Hepatocyte (in vitro differentiated cells): ENCODE measurements at regions not wholly inside any gene's neighbourhood (a gene's known extent, or its start where the extent isn't known, plus 50 kb on each side); places are given as distances from the start of the nearest gene placed in this dataset.

ENCODE experiments used
- DNase-seq: peaks from one replicate; pipeline ENCODE4 v3.0.0-alpha.2; 2016; ENCODE audit warnings: low spot score
- H2AFZ ChIP-seq: fragments of 200-600 bp; sonication (generic); 2 replicates; pipeline ENCODE4 v1.6.0; 2016; ENCODE audit warnings: antibody characterized with exemption, mild to moderate bottlenecking
- H3K27ac ChIP-seq: fragments of 200-600 bp; sonication (generic); 2 replicates; pipeline ENCODE4 v1.5.1; 2016; ENCODE audit warnings: mild to moderate bottlenecking
- H3K27me3 ChIP-seq: fragments of 200-600 bp; sonication (generic); 2 replicates; pipeline ENCODE4 v1.6.1; 2016
- H3K36me3 ChIP-seq: fragments of 200-600 bp; sonication (generic); replicated peaks from 2 replicates; pipeline ENCODE4 v1.5.1; 2016; ENCODE audit warnings: low read depth; ENCODE audit not compliant: insufficient read depth
- H3K4me1 ChIP-seq: fragments of 200-600 bp; sonication (generic); 2 replicates; pipeline ENCODE4 v1.5.1; 2016; ENCODE audit warnings: mild to moderate bottlenecking, moderate library complexity; ENCODE audit not compliant: insufficient read depth
- H3K4me2 ChIP-seq: fragments of 200-600 bp; sonication (generic); 2 replicates; pipeline ENCODE4 v1.6.0; 2016
- H3K4me3 ChIP-seq: fragments of 200-600 bp; sonication (generic); 2 replicates; pipeline ENCODE4 v1.5.1; 2016; ENCODE audit warnings: mild to moderate bottlenecking
- H3K79me2 ChIP-seq: fragments of 200-600 bp; sonication (generic); 2 replicates; pipeline ENCODE4 v1.6.0; 2017; ENCODE audit warnings: mild to moderate bottlenecking
- H3K9me2 ChIP-seq: fragments of 200-600 bp; sonication (generic); replicated peaks from 2 replicates; pipeline ENCODE4 v1.6.0; 2017; ENCODE audit warnings: mild to moderate bottlenecking; ENCODE audit not compliant: insufficient read depth
- H3K9me3 ChIP-seq: fragments of 200-600 bp; sonication (generic); 2 replicates; pipeline ENCODE4 v1.5.1; 2016; ENCODE audit warnings: low read depth, mild to moderate bottlenecking
- H4K20me1 ChIP-seq: fragments of 200-600 bp; sonication (generic); 2 replicates; pipeline ENCODE4 v1.6.0; 2016; ENCODE audit warnings: mild to moderate bottlenecking; ENCODE audit not compliant: insufficient read depth, poor library complexity, severe bottlenecking
- EZH2 ChIP-seq: fragments of 200-600 bp; sonication (generic); IDR thresholded peaks from 2 replicates; pipeline ENCODE4 v1.6.1; 2016; ENCODE audit warnings: antibody characterized with exemption, mild to moderate bottlenecking, borderline replicate concordance
- EZH2phosphoT487 ChIP-seq: fragments of 200-600 bp; sonication (generic); IDR thresholded peaks from one replicate; pipeline ENCODE4 v1.6.1; 2018; ENCODE audit warnings: antibody characterized with exemption, mild to moderate bottlenecking, low read depth, moderate library complexity; ENCODE audit not compliant: unreplicated experiment, severe bottlenecking
- WGBS: methylation state at CpG from one replicate; pipeline ENCODE4 v1.1.6; 2016; ENCODE audit warnings: low lambda C conversion rate; ENCODE audit errors: missing lambda C conversion rate; 5-methylcytosine and 5-hydroxymethylcytosine counted together
- TF ChIP-seq, protein P1 (sequence below): fragments of 200-600 bp; sonication (generic); IDR thresholded peaks from 2 replicates; pipeline ENCODE4 v1.5.1; 2016; ENCODE audit warnings: antibody characterized with exemption, mild to moderate bottlenecking; ENCODE audit not compliant: poor library complexity

DNA sequence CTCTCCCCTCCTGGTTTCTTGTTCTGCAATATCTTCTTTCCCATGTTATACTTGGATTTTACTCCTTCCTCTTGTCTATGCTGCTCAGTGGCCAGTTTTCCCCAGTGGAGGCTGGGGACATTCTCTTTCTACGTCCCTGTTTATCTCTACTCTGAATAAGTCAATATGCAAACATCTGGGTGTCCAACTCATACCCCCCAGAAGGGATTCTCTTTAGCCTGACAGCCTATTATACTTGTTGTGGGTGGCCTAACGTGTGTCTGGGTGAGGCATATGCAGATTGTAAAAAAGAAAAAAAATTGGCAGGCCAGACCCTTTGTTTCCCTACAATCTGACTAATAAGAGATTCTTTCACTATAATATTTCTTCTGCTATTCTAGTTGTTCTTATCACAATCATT lies 134.2 kb upstream of the MAF start:
- H2AFZ ChIP-seq, result no peak overlapping the region
- no peak overlapping the region for H3K4me2 ChIP-seq
- peaks cover 2% of the 10 kb centered on the region for H3K4me1 ChIP-seq
- no peak for DNase-seq
- H3K79me2 ChIP-seq, result no peaks in the 10 kb centered on the region
- H4K20me1 ChIP-seq, result no peaks in the 10 kb centered on the region
- no peaks in the 10 kb centered on the region for H3K9me2 ChIP-seq
- H3K36me3 ChIP-seq, result no peaks in the 10 kb centered on the region
- H3K27ac ChIP-seq, result no peak overlapping the region
- WGBS, result 71% methylated on average over 2 of the region's 2 CpGs
- no peaks in the 10 kb centered on the region for H3K9me3 ChIP-seq
- no peak for TF ChIP-seq EZH2
- no peak for TF ChIP-seq EZH2phosphoT487
- TF ChIP-seq, protein P1, sequence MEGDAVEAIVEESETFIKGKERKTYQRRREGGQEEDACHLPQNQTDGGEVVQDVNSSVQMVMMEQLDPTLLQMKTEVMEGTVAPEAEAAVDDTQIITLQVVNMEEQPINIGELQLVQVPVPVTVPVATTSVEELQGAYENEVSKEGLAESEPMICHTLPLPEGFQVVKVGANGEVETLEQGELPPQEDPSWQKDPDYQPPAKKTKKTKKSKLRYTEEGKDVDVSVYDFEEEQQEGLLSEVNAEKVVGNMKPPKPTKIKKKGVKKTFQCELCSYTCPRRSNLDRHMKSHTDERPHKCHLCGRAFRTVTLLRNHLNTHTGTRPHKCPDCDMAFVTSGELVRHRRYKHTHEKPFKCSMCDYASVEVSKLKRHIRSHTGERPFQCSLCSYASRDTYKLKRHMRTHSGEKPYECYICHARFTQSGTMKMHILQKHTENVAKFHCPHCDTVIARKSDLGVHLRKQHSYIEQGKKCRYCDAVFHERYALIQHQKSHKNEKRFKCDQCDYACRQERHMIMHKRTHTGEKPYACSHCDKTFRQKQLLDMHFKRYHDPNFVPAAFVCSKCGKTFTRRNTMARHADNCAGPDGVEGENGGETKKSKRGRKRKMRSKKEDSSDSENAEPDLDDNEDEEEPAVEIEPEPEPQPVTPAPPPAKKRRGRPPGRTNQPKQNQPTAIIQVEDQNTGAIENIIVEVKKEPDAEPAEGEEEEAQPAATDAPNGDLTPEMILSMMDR, result no peak
- no peaks in the 10 kb centered on the region for H3K27me3 ChIP-seq
- no peak overlapping the region for H3K4me3 ChIP-seq

DNA sequence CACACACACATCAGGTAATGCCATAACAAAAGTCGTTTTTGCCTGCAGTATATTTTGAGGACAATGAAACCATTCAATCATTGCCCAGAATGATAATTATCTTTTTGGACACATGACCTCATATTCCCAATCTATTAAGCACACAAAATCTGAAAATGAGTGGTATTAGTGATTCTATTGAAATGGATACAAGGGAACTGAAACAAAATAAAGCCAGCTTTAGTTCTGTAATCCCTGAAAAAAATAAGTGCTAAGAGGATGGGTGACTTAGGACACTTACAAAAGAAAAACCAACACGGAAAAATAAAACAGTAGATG lies 128.3 kb upstream of the MAF start:
- no peak overlapping the region for H3K27ac ChIP-seq
- TF ChIP-seq, protein P1, result no peak
- TF ChIP-seq EZH2phosphoT487 (no peak), EZH2 (no peak)
- no peak overlapping the region for H3K4me3 ChIP-seq
- 79% methylated on average over 2 of the region's 2 CpGs for WGBS
- no peaks in the 10 kb centered on the region for H4K20me1 ChIP-seq
- DNase-seq, result no peak
- H2AFZ ChIP-seq, result no peak overlapping the region
- H3K4me2 ChIP-seq, result no peak overlapping the region
- no peaks in the 10 kb centered on the region for H3K36me3 ChIP-seq
- H3K79me2 ChIP-seq, result no peaks in the 10 kb centered on the region
- peaks cover 13% of the 10 kb centered on the region for H3K4me1 ChIP-seq
- no peaks in the 10 kb centered on the region for H3K27me3 ChIP-seq
- H3K9me3 ChIP-seq, result no peaks in the 10 kb centered on the region
- no peaks in the 10 kb centered on the region for H3K9me2 ChIP-seq

DNA sequence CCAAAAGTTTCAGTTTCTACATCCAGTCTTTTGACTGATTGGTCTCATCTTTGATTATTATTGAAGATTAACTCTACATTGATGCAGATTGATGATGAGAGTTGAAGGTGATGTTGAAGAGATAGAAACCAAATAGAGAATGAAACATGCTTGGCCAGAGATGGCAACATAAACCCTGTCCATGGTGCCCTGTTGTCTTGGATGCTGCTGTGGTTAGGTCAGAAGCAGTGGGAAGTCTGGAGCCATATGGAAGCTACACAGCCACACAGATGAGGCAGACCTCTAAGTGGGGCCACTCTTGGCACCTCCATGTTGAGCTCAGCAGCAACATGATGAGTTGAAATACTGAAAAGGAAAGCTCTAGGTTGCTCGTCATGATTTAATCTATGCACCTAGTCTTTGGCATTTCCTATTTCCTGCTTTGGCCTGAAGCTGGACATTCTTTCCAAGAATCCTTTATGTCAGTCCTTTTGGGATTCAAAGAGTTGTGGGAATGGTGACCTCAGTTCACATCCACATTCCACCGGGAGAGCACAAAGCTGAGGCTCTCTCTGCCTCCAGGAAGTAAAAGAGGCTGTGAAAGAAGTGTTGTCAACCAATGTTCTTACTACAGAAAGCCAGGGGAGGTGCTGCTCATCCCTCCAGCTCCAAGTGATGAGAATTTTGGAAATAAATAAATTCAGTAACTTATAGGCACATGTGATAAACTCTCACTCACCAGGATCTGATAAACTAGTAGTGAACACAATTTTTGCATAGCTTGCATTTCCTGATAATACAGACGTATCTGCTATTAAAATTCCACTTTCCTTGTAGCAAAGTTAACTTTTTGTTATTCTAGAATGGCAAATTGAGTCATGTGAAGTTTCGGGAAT lies 127.7 kb upstream of the MAF start:
- 73% methylated on average over 4 of the region's 4 CpGs for WGBS
- H3K79me2 ChIP-seq, result no peaks in the 10 kb centered on the region
- TF ChIP-seq EZH2phosphoT487, result no peak
- TF ChIP-seq, protein P1, result no peak
- TF ChIP-seq EZH2, result no peak
- H3K36me3 ChIP-seq, result no peaks in the 10 kb centered on the region
- H4K20me1 ChIP-seq, result no peaks in the 10 kb centered on the region
- no peaks in the 10 kb centered on the region for H3K9me3 ChIP-seq
- DNase-seq, result no peak
- no peak overlapping the region for H3K4me2 ChIP-seq
- H3K9me2 ChIP-seq, result no peaks in the 10 kb centered on the region
- H3K27me3 ChIP-seq, result no peaks in the 10 kb centered on the region
- H2AFZ ChIP-seq, result no peak overlapping the region
- H3K4me1 ChIP-seq, result peaks cover 15% of the 10 kb centered on the region
- no peak overlapping the region for H3K27ac ChIP-seq
- no peak overlapping the region for H3K4me3 ChIP-seq
